ENCODE measurements at regions not wholly inside any gene's neighbourhood (a gene's known extent, or its start where the extent isn't known, plus 50 kb on each side); places are given as distances from the start of the nearest gene placed in this dataset.

DNA sequence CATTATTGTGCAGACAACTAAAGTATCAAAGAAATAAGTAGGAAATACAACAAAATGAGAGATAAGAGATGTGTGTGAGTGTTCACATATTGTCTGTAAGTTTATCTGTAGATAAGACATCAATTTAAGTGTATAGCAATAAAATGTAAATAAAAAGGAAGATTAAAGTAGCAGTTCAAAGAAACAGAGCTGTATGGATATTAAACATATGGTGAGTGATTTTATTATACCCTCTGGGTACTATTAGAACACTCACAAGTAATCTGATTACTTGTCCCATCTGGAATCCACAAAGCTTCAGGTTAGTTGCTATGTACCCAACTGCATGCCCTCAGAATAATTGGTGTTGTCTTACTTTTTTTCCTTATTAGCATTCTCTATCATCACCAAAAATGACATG is 747.9 kb upstream of the ADGRL3 start:
- Histone ChIP-seq H3K9me3 (no peaks in the 10 kb centered on the region), H3K36me3 (no peaks in the 10 kb centered on the region), H3K27me3 (no peaks in the 10 kb centered on the region), H3K4me3 (no peak overlapping the region), H3K4me1 (no peaks in the 10 kb centered on the region), H3K27ac (no peak overlapping the region)
- no peak for TF ChIP-seq POLR2A (IDR thresholded peaks at IDR 0.05)
- TF ChIP-seq, protein P1, sequence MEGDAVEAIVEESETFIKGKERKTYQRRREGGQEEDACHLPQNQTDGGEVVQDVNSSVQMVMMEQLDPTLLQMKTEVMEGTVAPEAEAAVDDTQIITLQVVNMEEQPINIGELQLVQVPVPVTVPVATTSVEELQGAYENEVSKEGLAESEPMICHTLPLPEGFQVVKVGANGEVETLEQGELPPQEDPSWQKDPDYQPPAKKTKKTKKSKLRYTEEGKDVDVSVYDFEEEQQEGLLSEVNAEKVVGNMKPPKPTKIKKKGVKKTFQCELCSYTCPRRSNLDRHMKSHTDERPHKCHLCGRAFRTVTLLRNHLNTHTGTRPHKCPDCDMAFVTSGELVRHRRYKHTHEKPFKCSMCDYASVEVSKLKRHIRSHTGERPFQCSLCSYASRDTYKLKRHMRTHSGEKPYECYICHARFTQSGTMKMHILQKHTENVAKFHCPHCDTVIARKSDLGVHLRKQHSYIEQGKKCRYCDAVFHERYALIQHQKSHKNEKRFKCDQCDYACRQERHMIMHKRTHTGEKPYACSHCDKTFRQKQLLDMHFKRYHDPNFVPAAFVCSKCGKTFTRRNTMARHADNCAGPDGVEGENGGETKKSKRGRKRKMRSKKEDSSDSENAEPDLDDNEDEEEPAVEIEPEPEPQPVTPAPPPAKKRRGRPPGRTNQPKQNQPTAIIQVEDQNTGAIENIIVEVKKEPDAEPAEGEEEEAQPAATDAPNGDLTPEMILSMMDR (IDR thresholded peaks at IDR 0.05) = no peak
- TF ChIP-seq POLR2AphosphoS5 (IDR thresholded peaks at IDR 0.05) = no peak
- TF ChIP-seq EP300 (IDR thresholded peaks at IDR 0.05) = no peak
- no peak for DNase-seq
- intact Hi-C loops (cut with DNase I) = no loop called here

DNA sequence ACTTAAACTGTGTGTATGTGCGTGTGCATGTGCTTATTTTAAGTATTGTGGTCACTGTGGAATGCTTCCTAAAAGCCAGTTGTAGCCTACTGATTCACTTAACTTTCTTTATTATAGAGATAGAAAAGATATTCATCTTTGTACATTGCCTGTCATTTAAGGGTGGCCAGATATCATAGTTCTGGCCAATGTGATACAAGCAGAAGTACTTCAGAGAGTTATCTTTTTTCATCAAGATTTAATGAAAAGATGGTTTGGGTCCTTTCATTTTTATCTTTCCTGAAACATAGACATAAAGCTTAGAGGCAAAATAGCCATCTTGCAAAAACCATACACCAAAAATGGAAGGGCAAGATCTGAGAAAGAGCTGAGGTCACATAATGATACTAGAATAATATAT is 744.7 kb upstream of the ADGRL3 start:
- 86 to 89% methylated on average over 1 of the region's 1 CpG for WGBS, 2 donors
- DNase-seq = no peak
- TF ChIP-seq POLR2A (IDR thresholded peaks at IDR 0.05) (no peak), EP300 (IDR thresholded peaks at IDR 0.05) (no peak), POLR2AphosphoS5 (IDR thresholded peaks at IDR 0.05) (no peak)
- TF ChIP-seq, protein P1 (IDR thresholded peaks at IDR 0.05) = no peak
- no peaks in the 10 kb centered on the region for H3K9me3 ChIP-seq
- H3K4me1 ChIP-seq = no peaks in the 10 kb centered on the region
- H3K4me3 ChIP-seq = no peak overlapping the region
- H3K36me3 ChIP-seq = no peaks in the 10 kb centered on the region
- intact Hi-C loops (cut with DNase I) = no loop called here
- no peaks in the 10 kb centered on the region for H3K27me3 ChIP-seq
- H3K27ac ChIP-seq = no peak overlapping the region

DNA sequence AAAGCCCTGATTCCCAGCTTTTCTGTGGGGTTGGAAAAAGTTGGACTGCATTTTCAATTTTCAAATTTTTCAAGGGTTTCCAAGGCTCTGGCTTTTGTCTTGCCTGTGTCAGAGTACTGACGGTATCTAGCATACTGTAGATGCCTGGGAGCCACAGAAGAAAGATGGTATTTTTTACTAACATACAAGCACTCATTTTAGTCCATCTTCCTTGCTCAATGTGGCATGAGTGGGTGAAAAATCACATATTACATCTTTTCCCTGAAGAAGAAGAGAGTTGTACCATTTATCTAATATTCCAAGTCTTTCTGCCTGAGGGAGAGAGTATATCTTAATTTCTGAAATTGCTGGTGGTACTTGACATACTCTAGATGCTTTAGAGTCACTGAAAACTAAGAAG is 738.6 kb upstream of the ADGRL3 start:
- 59 to 70% methylated on average over 1 of the region's 1 CpG for WGBS, 2 donors
- no peak for DNase-seq
- intact Hi-C loops (cut with DNase I) = no loop called here

DNA sequence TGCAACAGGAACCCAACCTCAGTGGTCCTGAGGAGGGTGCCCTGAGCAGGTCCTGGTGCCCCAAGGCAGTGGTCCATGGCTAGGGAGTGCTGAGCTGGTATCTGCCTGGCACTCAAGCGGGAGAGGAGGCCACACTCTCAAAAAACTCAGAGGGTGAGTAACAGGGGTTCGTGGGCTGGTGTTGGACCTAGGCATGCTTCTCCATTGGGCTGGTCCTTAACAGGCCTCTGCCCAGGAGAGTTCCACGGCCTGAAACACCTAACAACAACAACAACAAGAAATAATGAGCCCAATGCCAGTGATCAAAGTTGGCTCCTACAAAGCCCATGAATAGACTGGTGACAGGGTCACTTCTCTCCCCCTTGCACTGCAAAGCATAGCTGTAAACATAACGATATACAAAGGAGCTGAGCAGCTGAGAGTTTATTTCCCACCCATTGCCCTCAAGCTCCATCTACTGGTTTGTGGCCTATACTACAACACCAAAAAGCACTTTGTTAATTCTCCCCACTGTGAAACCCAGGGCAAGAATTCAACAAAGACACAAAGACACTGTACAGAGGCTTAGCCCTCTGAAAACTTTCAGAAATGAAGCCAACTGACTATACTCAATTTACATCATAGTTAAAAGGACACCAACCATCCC is 736.1 kb upstream of the ADGRL3 start:
- no peak for DNase-seq
- Histone ChIP-seq H3K4me1 (no peaks in the 10 kb centered on the region), H3K4me3 (no peak overlapping the region), H3K27ac (no peak overlapping the region), H3K36me3 (no peaks in the 10 kb centered on the region), H3K27me3 (no peaks in the 10 kb centered on the region), H3K9me3 (no peaks in the 10 kb centered on the region)
- WGBS, 2 donors = 46 to 63% methylated on average over 4 of the region's 4 CpGs
- TF ChIP-seq POLR2A (IDR thresholded peaks at IDR 0.05) (no peak), EP300 (IDR thresholded peaks at IDR 0.05) (no peak), POLR2AphosphoS5 (IDR thresholded peaks at IDR 0.05) (no peak)
- TF ChIP-seq, protein P1 (IDR thresholded peaks at IDR 0.05) = no peak
- intact Hi-C loops (cut with DNase I) = no loop called here

More for the DNA sequence above, 738.6 kb upstream of the ADGRL3 start:
- TF ChIP-seq EP300 (IDR thresholded peaks at IDR 0.05) (no peak), POLR2A (IDR thresholded peaks at IDR 0.05) (no peak), POLR2AphosphoS5 (IDR thresholded peaks at IDR 0.05) (no peak)
- TF ChIP-seq, protein P1 (IDR thresholded peaks at IDR 0.05) = no peak
- Histone ChIP-seq H3K36me3 (no peaks in the 10 kb centered on the region), H3K4me3 (no peak overlapping the region), H3K27me3 (no peaks in the 10 kb centered on the region), H3K9me3 (no peaks in the 10 kb centered on the region), H3K27ac (no peak overlapping the region), H3K4me1 (no peaks in the 10 kb centered on the region)

DNA sequence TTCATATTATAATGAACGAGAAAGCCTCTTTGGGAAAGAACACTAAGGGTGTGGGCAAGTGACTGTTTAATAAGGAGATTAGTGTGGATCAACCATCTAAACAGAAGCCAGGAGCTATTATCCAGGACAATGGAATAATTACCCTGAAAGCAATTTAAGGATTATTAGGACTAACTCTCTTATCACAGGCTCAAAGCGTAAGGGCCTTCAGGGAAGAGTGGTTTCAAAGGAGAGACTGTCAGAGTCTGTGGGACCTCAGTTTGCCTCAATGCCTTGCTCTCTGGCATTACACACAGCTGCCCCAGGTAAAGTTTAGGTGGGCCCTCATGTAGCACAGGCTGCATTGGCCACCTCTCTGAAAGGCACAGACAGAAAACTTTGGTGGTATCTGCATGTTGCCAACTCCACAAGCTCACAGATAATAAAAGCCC is 717.2 kb upstream of the ADGRL3 start:
- no peaks in the 10 kb centered on the region for H3K27me3 ChIP-seq
- intact Hi-C loops (cut with DNase I) = no loop called here
- no peak overlapping the region for H3K27ac ChIP-seq
- DNase-seq = no peak
- H3K36me3 ChIP-seq = no peaks in the 10 kb centered on the region
- H3K4me3 ChIP-seq = no peak overlapping the region
- no peak for TF ChIP-seq EP300 (IDR thresholded peaks at IDR 0.05)
- no peak for TF ChIP-seq POLR2A (IDR thresholded peaks at IDR 0.05)
- no peak for TF ChIP-seq POLR2AphosphoS5 (IDR thresholded peaks at IDR 0.05)
- TF ChIP-seq, protein P1 (IDR thresholded peaks at IDR 0.05) = no peak
- no peaks in the 10 kb centered on the region for H3K4me1 ChIP-seq
- WGBS, 2 donors = 43 to 45% methylated on average over 2 of the region's 2 CpGs
- H3K9me3 ChIP-seq = no peaks in the 10 kb centered on the region

Measured in sigmoid colon (tissue), 6 donors.